AG09309 (cell line): ENCODE measurements at regions not wholly inside any gene's neighbourhood (a gene's known extent, or its start where the extent isn't known, plus 50 kb on each side); places are given as distances from the start of the nearest gene placed in this dataset.
"Not testable (repeated sequence)": the region's sequence is repeated elsewhere in the genome, so short reads cannot be mapped to it uniquely, and the experiment has no call there.

Source experiments
- DNase-seq: peaks from one replicate; pipeline ENCODE4 v3.0.0-alpha.2; 2010; ENCODE audit warnings: low read depth
- H3K4me3 ChIP-seq: 2 replicates; pipeline ENCODE4 v1.5.1; 2011; ENCODE audit warnings: mild to moderate bottlenecking, low read depth, low read length, moderate library complexity; ENCODE audit not compliant: control insufficient read depth
- CTCF ChIP-seq: IDR thresholded peaks from 2 replicates; pipeline ENCODE4 v1.5.1; 2011; ENCODE audit warnings: mild to moderate bottlenecking, low read depth, low read length, inconsistent platforms; ENCODE audit not compliant: insufficient read depth, control insufficient read depth; ENCODE audit errors: missing control alignments

- no peak for TF ChIP-seq CTCF
Measured at GRCh38 chr2:106274668-106275067, 80.6 kb upstream of the UXS1 start.

GRCh38 chr2:106272216-106272807, 78.2 kb upstream of the UXS1 start:
- no peak for TF ChIP-seq CTCF
- no peak overlapping the region for H3K4me3 ChIP-seq
- DNase-seq = no peak

More at GRCh38 chr2:106274668-106275067, 80.6 kb upstream of the UXS1 start:
- no peak overlapping the region for H3K4me3 ChIP-seq
- no peak for DNase-seq

- no peak overlapping the region for H3K4me3 ChIP-seq
- DNase-seq = no peak
Measured at GRCh38 chr2:106270471-106270891, 76.4 kb upstream of the UXS1 start.

GRCh38 chr2:106269591-106270291, 75.6 kb upstream of the UXS1 start:
- no peak for DNase-seq
- TF ChIP-seq CTCF = no peak
- no peak overlapping the region for H3K4me3 ChIP-seq

More at GRCh38 chr2:106270471-106270891, 76.4 kb upstream of the UXS1 start:
- no peak for TF ChIP-seq CTCF

GRCh38 chr2:106267997-106268396, 73.9 kb upstream of the UXS1 start:
- no peak overlapping the region for H3K4me3 ChIP-seq
- no peak for TF ChIP-seq CTCF
- DNase-seq = no peak

GRCh38 chr2:106261871-106262321, 67.8 kb upstream of the UXS1 start:
- H3K4me3 ChIP-seq = no peak overlapping the region
- DNase-seq = no peak
- TF ChIP-seq CTCF = no peak

- H3K4me3 ChIP-seq, DNase-seq: not testable (repeated sequence)
Measured at GRCh38 chr2:106258859-106259258, 64.8 kb upstream of the UXS1 start.
